Neural cell (in vitro differentiated cells): ENCODE measurements at regions not wholly inside any gene's neighbourhood (a gene's known extent, or its start where the extent isn't known, plus 50 kb on each side); places are given as distances from the start of the nearest gene placed in this dataset.
"Not testable (repeated sequence)": the region's sequence is repeated elsewhere in the genome, so short reads cannot be mapped to it uniquely, and the experiment has no call there.

Experiments used
- H2AFZ ChIP-seq: fragments of 200-600, 300-800 bp; sonication (generic), shearing (Covaris generic); 2 replicates; pipeline ENCODE4 v1.6.0; 2014; ENCODE audit warnings: low read depth, mild to moderate bottlenecking, antibody characterized with exemption, low read length, moderate library complexity
- H3F3A ChIP-seq: fragments of 200-600 bp; shearing (Covaris generic); 2 replicates; pipeline ENCODE4 v1.6.1; 2016; ENCODE audit warnings: mild to moderate bottlenecking, moderate library complexity, mixed read lengths, antibody characterized with exemption, low read length; ENCODE audit not compliant: insufficient read depth, poor library complexity, severe bottlenecking
- H3K27ac ChIP-seq: fragments of 200-600, 300-800 bp; sonication (generic), shearing (Covaris generic); 2 replicates; pipeline ENCODE4 v1.5.1; 2014; ENCODE audit warnings: mild to moderate bottlenecking, low read length, moderate library complexity
- H3K27me3 ChIP-seq: fragments of 300-800, 200-600 bp; sonication (generic), shearing (Covaris generic); 2 replicates; pipeline ENCODE4 v1.6.0; 2014; ENCODE audit warnings: mild to moderate bottlenecking, low read depth, low read length, moderate library complexity; ENCODE audit not compliant: insufficient read depth
- H3K36me3 ChIP-seq: fragments of 300-800, 200-600 bp; sonication (generic), shearing (Covaris generic); 2 replicates; pipeline ENCODE4 v1.5.1; 2014; ENCODE audit warnings: mild to moderate bottlenecking, antibody characterized with exemption, low read length, moderate library complexity; ENCODE audit not compliant: insufficient read depth
- H3K4me2 ChIP-seq: fragments of 300-800, 200-600 bp; sonication (generic), shearing (Covaris generic); 2 replicates; pipeline ENCODE4 v1.6.0; 2014; ENCODE audit warnings: mild to moderate bottlenecking, low read length
- H3K4me3 ChIP-seq: fragments of 300-800, 200-600 bp; sonication (generic), shearing (Covaris generic); 2 replicates; pipeline ENCODE4 v1.5.1; 2014; ENCODE audit warnings: mild to moderate bottlenecking, low read length, moderate library complexity
- H3K79me2 ChIP-seq: fragments of 200-600 bp; shearing (Covaris generic); replicated peaks from 2 replicates; pipeline ENCODE4 v1.6.0; 2014; ENCODE audit warnings: mild to moderate bottlenecking, low read length, moderate library complexity; ENCODE audit not compliant: insufficient read depth
- H3K9ac ChIP-seq: fragments of 300-800, 200-600 bp; sonication (generic), shearing (Covaris generic); 2 replicates; pipeline ENCODE4 v1.6.1; 2016; ENCODE audit warnings: mild to moderate bottlenecking, low read length, mixed read lengths
- H3K9me2 ChIP-seq: fragments of 200-600 bp; shearing (Covaris generic); 2 replicates; pipeline ENCODE4 v1.6.1; 2016; ENCODE audit warnings: mild to moderate bottlenecking, low read length, mixed read lengths; ENCODE audit not compliant: insufficient read depth
- H3K9me3 ChIP-seq: fragments of 200-600, 300-800 bp; sonication (generic), shearing (Covaris generic); 2 replicates; pipeline ENCODE4 v1.6.1; 2016; ENCODE audit warnings: mild to moderate bottlenecking, mixed run types, low read length, moderate library complexity, mixed read lengths
- H4K20me1 ChIP-seq: fragments of 200-600 bp; shearing (Covaris generic); 2 replicates; pipeline ENCODE4 v1.6.1; 2016; ENCODE audit warnings: mild to moderate bottlenecking, mixed run types; ENCODE audit not compliant: insufficient read depth
- CTCF ChIP-seq: fragments of 450-650 bp; IDR thresholded peaks from 2 replicates; pipeline ENCODE4 v1.5.1; 2014; ENCODE audit warnings: antibody characterized with exemption, mild to moderate bottlenecking, moderate library complexity; ENCODE audit not compliant: poor library complexity, severe bottlenecking
- EP300 ChIP-seq: fragments of 450-650 bp; conservative IDR thresholded peaks from 2 replicates; pipeline ENCODE4 v1.6.1; 2014; ENCODE audit warnings: antibody characterized with exemption, mild to moderate bottlenecking, moderate library complexity; ENCODE audit not compliant: poor library complexity, severe bottlenecking
- EZH2 ChIP-seq: fragments of 200-600, 300-800 bp; shearing (Covaris generic), sonication (generic); IDR thresholded peaks from 2 replicates; pipeline ENCODE4 v1.6.1; 2014; ENCODE audit warnings: antibody characterized with exemption, low read length, borderline replicate concordance, mild to moderate bottlenecking; ENCODE audit not compliant: insufficient read depth, poor library complexity, severe bottlenecking
- MXI1 ChIP-seq: fragments of 450-650 bp; conservative IDR thresholded peaks from 2 replicates; pipeline ENCODE4 v1.6.1; 2014; ENCODE audit warnings: antibody characterized with exemption, mild to moderate bottlenecking; ENCODE audit not compliant: poor library complexity, severe bottlenecking
- POLR2AphosphoS5 ChIP-seq: IDR thresholded peaks from 2 replicates; pipeline ENCODE4 v1.6.1; 2012
- RAD21 ChIP-seq: fragments of 450-650 bp; conservative IDR thresholded peaks from 2 replicates; pipeline ENCODE4 v1.6.1; 2014; ENCODE audit warnings: antibody characterized with exemption, mild to moderate bottlenecking, moderate library complexity
- REST ChIP-seq: IDR thresholded peaks from 2 replicates; pipeline ENCODE4 v1.6.1; 2012; ENCODE audit warnings: borderline replicate concordance
- SMC3 ChIP-seq: fragments of 450-650 bp; conservative IDR thresholded peaks from 2 replicates; pipeline ENCODE4 v1.6.1; 2014; ENCODE audit warnings: antibody characterized with exemption, mild to moderate bottlenecking, moderate library complexity; ENCODE audit not compliant: poor library complexity
- TAF1 ChIP-seq: IDR thresholded peaks from 2 replicates; pipeline ENCODE4 v1.6.1; 2012; ENCODE audit warnings: low read depth

GRCh38 chr2:129924115-129924514 lies 55.4 kb upstream of the RAB6C start:
- not testable (repeated sequence) for H3K79me2 ChIP-seq, H3K27me3 ChIP-seq, H3K4me2 ChIP-seq, H3K9me3 ChIP-seq, H2AFZ ChIP-seq, H3F3A ChIP-seq, H3K36me3 ChIP-seq, H4K20me1 ChIP-seq, H3K4me3 ChIP-seq, H3K27ac ChIP-seq, H3K9ac ChIP-seq, H3K9me2 ChIP-seq
- peak; percentile 6 for TF ChIP-seq RAD21

- no peak overlapping the region for H2AFZ ChIP-seq
- no peak overlapping the region for H3K9ac ChIP-seq
- no peaks in the 10 kb centered on the region for H3K27me3 ChIP-seq
- no peak for TF ChIP-seq REST
- no peak for TF ChIP-seq EZH2
- no peak for TF ChIP-seq EP300
- no peak for TF ChIP-seq POLR2AphosphoS5
- TF ChIP-seq CTCF = no peak
- TF ChIP-seq MXI1 = no peak
- TF ChIP-seq TAF1 = no peak
- no peak for TF ChIP-seq RAD21
- TF ChIP-seq SMC3 = no peak
- H3K4me3 ChIP-seq = no peak overlapping the region
- no peaks in the 10 kb centered on the region for H3K9me3 ChIP-seq
- H3K4me2 ChIP-seq = no peak overlapping the region
- no peaks in the 10 kb centered on the region for H3F3A ChIP-seq
- no peaks in the 10 kb centered on the region for H3K36me3 ChIP-seq
- no peaks in the 10 kb centered on the region for H3K79me2 ChIP-seq
- no peaks in the 10 kb centered on the region for H3K9me2 ChIP-seq
- H4K20me1 ChIP-seq = no peaks in the 10 kb centered on the region
- H3K27ac ChIP-seq = no peak overlapping the region
Measured at GRCh38 chr2:129925381-129925780, 54.1 kb upstream of the RAB6C start.

GRCh38 chr2:129927696-129928095 lies 51.8 kb upstream of the RAB6C start:
- no peak overlapping the region for H3K9ac ChIP-seq
- no peaks in the 10 kb centered on the region for H3F3A ChIP-seq
- H3K4me2 ChIP-seq = no peak overlapping the region
- H3K79me2 ChIP-seq = no peaks in the 10 kb centered on the region
- H4K20me1 ChIP-seq = no peaks in the 10 kb centered on the region
- no peaks in the 10 kb centered on the region for H3K9me3 ChIP-seq
- H3K4me3 ChIP-seq = no peak overlapping the region
- TF ChIP-seq SMC3 = no peak
- no peak for TF ChIP-seq POLR2AphosphoS5
- TF ChIP-seq TAF1 = no peak
- H3K9me2 ChIP-seq = no peaks in the 10 kb centered on the region
- H2AFZ ChIP-seq = no peak overlapping the region
- no peak overlapping the region for H3K27ac ChIP-seq
- H3K27me3 ChIP-seq = no peaks in the 10 kb centered on the region
- no peaks in the 10 kb centered on the region for H3K36me3 ChIP-seq
